NB4 (cell line): ENCODE measurements at regions not wholly inside any gene's neighbourhood (a gene's known extent, or its start where the extent isn't known, plus 50 kb on each side); places are given as distances from the start of the nearest gene placed in this dataset.

Experiments
- DNase-seq: peaks from one replicate; pipeline ENCODE4 v3.0.0; 2010; ENCODE audit warnings: low read depth
- H3K4me3 ChIP-seq: one replicate; pipeline ENCODE4 v1.5.1; 2011; ENCODE audit warnings: mild to moderate bottlenecking, low read depth, low read length, moderate library complexity
- CTCF ChIP-seq: IDR thresholded peaks from one replicate; pipeline ENCODE4 v1.5.1; 2012; ENCODE audit warnings: low read depth, low read length
- MAX ChIP-seq: IDR thresholded peaks from 2 replicates; pipeline ENCODE4 v1.6.1; 2011; ENCODE audit warnings: low read depth, low read length
- MYC ChIP-seq: IDR thresholded peaks from 2 replicates; pipeline ENCODE4 v1.6.1; 2011; ENCODE audit warnings: low read depth, low read length
- POLR2A ChIP-seq: IDR thresholded peaks from 2 replicates; pipeline ENCODE4 v1.6.1; 2011; ENCODE audit warnings: mild to moderate bottlenecking; ENCODE audit not compliant: insufficient read length; ENCODE audit errors: extremely low read depth

GRCh38 chr7:118755067-118755625 is 530.6 kb downstream of the ANKRD7 start:
- TF ChIP-seq CTCF (no peak), MAX (no peak), POLR2A (no peak), MYC (no peak)
- DNase-seq, result no peak
- no peak overlapping the region for H3K4me3 ChIP-seq

DNA sequence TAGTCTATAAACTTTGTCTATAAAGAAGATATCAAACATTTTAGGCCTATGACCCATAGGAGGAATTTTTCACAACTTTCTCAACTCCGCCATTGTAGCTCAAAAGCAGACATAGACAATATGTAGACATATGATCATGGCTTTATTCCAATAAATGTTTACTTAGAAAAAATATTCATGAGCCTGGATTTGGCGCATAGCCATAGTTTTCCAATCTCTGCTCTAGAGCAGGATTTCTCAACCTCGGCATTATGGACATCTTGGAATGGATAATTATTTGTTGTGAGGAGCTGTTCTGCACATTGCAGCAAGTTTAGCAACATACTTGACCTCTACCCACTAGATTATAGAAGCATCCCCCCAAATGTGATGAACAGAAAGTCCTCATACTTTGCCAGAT is 532.6 kb downstream of the ANKRD7 start:
- no peak for TF ChIP-seq MYC
- TF ChIP-seq POLR2A, result no peak
- DNase-seq, result no peak
- H3K4me3 ChIP-seq, result no peak overlapping the region

GRCh38 chr7:118758582-118758981 is 534.1 kb downstream of the ANKRD7 start:
- no peak overlapping the region for H3K4me3 ChIP-seq
- TF ChIP-seq CTCF, result no peak
- no peak for DNase-seq

- H3K4me3 ChIP-seq, result no peak overlapping the region
- DNase-seq, result no peak
- TF ChIP-seq CTCF, result no peak
- no peak for TF ChIP-seq POLR2A
- TF ChIP-seq MYC, result no peak
- no peak for TF ChIP-seq MAX
Measured at GRCh38 chr7:118759921-118760320, 535.4 kb downstream of the ANKRD7 start.

DNA sequence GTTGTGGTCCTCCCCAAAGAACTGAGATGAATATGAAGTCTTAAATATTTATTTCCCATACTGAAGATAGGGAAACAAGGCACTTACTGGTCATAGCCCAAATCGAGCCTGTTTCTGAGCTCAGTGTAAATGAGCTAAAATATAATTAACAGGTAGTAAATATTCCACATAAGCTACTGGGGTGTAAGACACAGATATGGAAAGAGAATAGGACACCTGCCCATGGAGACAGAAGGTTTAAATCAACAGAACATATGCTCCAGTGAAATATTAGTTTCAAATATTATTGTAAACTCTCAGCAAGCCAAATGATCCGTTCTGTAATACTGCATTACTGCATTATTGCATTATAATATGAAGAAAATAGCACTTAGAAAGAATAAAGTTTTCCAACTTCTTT is 537.9 kb downstream of the ANKRD7 start:
- TF ChIP-seq MAX (no peak), CTCF (no peak), POLR2A (no peak), MYC (no peak)
- no peak for DNase-seq
- no peak overlapping the region for H3K4me3 ChIP-seq

DNA sequence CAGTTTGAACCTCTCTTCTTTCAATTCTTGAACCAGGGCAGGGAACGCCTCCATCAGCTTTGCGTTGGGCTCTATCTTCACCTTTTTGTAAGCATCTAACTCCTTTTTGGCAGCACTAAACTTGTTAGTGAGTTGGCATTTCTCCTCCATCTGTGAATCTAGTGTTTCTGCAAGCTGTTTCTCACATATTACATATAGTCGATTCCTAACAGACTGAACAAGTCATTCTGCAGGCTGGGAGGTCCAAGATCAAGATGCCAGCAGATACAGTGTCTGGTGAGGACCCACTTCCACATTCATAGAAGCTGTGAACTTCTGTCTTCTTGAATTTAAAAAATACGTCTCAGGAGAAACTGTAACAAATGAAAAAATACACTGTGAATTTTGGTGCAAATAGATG is 539.7 kb downstream of the ANKRD7 start:
- TF ChIP-seq MAX, result no peak
- TF ChIP-seq MYC, result no peak
- no peak for DNase-seq

GRCh38 chr7:118771672-118772071 is 547.2 kb downstream of the ANKRD7 start:
- DNase-seq, result no peak
- TF ChIP-seq MYC (no peak), POLR2A (no peak), CTCF (no peak), MAX (no peak)
- H3K4me3 ChIP-seq, result no peak overlapping the region

More for the DNA sequence above, 539.7 kb downstream of the ANKRD7 start:
- no peak overlapping the region for H3K4me3 ChIP-seq
